T-cell (primary cell): ENCODE measurements at regions not wholly inside any gene's neighbourhood (a gene's known extent, or its start where the extent isn't known, plus 50 kb on each side); places are given as distances from the start of the nearest gene placed in this dataset.

Experiments
- ATAC-seq, 4 experiments: fragments of 200-7000 bp in 3 of 4; fragments of 150-1000 bp in 1 of 4; cut with Tn5 transposase; replicated peaks in 1 of 4; 1 replicate in 3 of 4; 2 replicates in 1 of 4; pipeline ENCODE4 v1.10.0; 2021; ENCODE audit warnings: moderate library complexity in 3 of 4, mild to moderate bottlenecking in 2 of 4, moderate number of reproducible peaks in 1 of 4
- CTCF ChIA-PET, 2 donors: fragments of 300-600 bp; sonication (Branson Sonifier 250); formaldehyde crosslinking; loops; one replicate each; lab custom pipeline; 2022; ENCODE audit warnings: antibody characterized with exemption in 2 of 2; lab: Charles Lee
- POLR2A ChIA-PET, 2 donors: fragments of 300-600 bp; sonication (Branson Sonifier 250); formaldehyde crosslinking; loops; one replicate each; lab custom pipeline; 2022; ENCODE audit warnings: antibody characterized with exemption in 2 of 2; lab: Charles Lee
- DNase-seq, 35 experiments: peaks; one replicate each; pipeline versions ENCODE4 v3.0.0 to v3.0.0-alpha.2; 2013 to 2023
- H3K27ac ChIP-seq: one replicate; pipeline ENCODE4 v1.5.1; 2013; ENCODE audit warnings: low read length
- H3K27me3 ChIP-seq, 2 experiments: replicated peaks in 1 of 2; 1 replicate in 1 of 2; 2 replicates in 1 of 2; pipeline versions ENCODE4 v1.6.1 to v1.7.0; 2013; ENCODE audit warnings: low read length in 1 of 2, mixed read lengths in 1 of 2; ENCODE audit not compliant: control insufficient read depth in 2 of 2, insufficient read depth in 2 of 2; ENCODE audit errors: extremely low read depth in 1 of 2
- H3K36me3 ChIP-seq, 2 donors: 1 replicate in 1 of 2; 2 replicates in 1 of 2; pipeline versions ENCODE4 v1.6.1 to v1.7.0; 2013; ENCODE audit warnings: low read length in 1 of 2; ENCODE audit not compliant: control insufficient read depth in 2 of 2, insufficient read depth in 1 of 2; ENCODE audit errors: extremely low read depth in 1 of 2
- H3K4me1 ChIP-seq, 2 experiments: 1 replicate in 1 of 2; 2 replicates in 1 of 2; pipeline versions ENCODE4 v1.6.1 to v1.7.0; 2013; ENCODE audit warnings: low read length in 2 of 2, mixed read lengths in 1 of 2; ENCODE audit not compliant: insufficient read depth in 2 of 2, control insufficient read depth in 1 of 2; ENCODE audit errors: extremely low read depth in 1 of 2
- H3K4me3 ChIP-seq, 2 donors: 1 replicate in 1 of 2; 2 replicates in 1 of 2; pipeline versions ENCODE4 v1.5.1 to v1.7.0; 2013; ENCODE audit warnings: mild to moderate bottlenecking in 2 of 2, low read length in 1 of 2, moderate library complexity in 1 of 2; ENCODE audit not compliant: control insufficient read depth in 1 of 2; ENCODE audit errors: extremely low read depth in 1 of 2
- H3K9me3 ChIP-seq: 2 replicates; pipeline ENCODE4 v1.7.0; 2013
- H3K27ac Mint-ChIP-seq, 2 donors: one replicate each; pipeline ENCODE4 v1.8.0; 2020 to 2021; ENCODE audit warnings: mild to moderate bottlenecking in 2 of 2, mixed read lengths in 2 of 2
- H3K27me3 Mint-ChIP-seq, 2 donors: one replicate each; pipeline ENCODE4 v1.8.0; 2021 to 2022; ENCODE audit warnings: mixed read lengths in 2 of 2
- H3K36me3 Mint-ChIP-seq: one replicate; pipeline ENCODE4 v1.8.0; 2021; ENCODE audit warnings: mixed read lengths
- H3K4me1 Mint-ChIP-seq, 3 donors: one replicate each; pipeline ENCODE4 v1.8.0; 2020 to 2022; ENCODE audit warnings: mixed read lengths in 3 of 3, mild to moderate bottlenecking in 1 of 3
- H3K4me3 Mint-ChIP-seq, 3 donors: one replicate each; pipeline ENCODE4 v1.8.0; 2020 to 2022; ENCODE audit warnings: mild to moderate bottlenecking in 3 of 3, mixed read lengths in 3 of 3, moderate library complexity in 3 of 3
- H3K9me3 Mint-ChIP-seq, 3 donors: one replicate each; pipeline ENCODE4 v1.8.0; 2020 to 2022; ENCODE audit warnings: mixed read lengths in 3 of 3
- WGBS: methylation state at CpG from one replicate; pipeline ENCODE4 v1.1.5; 2013; ENCODE audit warnings: missing lambda C conversion rate; ENCODE audit not compliant: insufficient coverage; 5-methylcytosine and 5-hydroxymethylcytosine counted together

DNA sequence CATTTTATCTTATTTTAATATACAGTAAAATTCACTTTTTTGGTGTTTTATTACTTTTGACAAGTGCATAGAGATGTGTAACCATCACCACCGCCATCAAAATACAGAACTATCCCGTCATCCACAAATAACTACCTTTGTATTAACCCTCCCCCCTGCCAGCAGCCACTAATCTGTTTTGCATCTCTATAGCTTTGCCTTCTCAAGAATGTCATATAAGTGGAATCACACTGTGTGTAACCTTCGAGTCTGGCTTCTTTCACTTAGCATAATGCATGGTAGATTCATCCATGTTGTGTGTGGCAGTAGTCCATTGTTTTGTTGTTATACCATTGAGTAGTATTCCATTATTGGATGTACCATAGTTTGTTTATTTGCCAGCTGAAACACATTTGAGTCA is 98.8 kb downstream of the BOD1 start:
- ATAC-seq (no peak), DNase-seq (no peak)
- 17% methylated on average over 1 of the region's 3 CpGs for WGBS
- no peaks in the 10 kb centered on the region for H3K9me3 ChIP-seq
- H3K4me1 ChIP-seq: no peaks in the 10 kb centered on the region
- no peaks in the 10 kb centered on the region for H3K36me3 Mint-ChIP-seq
- H3K27ac ChIP-seq: no peak overlapping the region
- H3K27me3 Mint-ChIP-seq: peaks cover 12 to 17% of the 10 kb centered on the region in 2 donors
- no peak overlapping the region for H3K27ac Mint-ChIP-seq
- peaks cover 2 to 4% of the 10 kb centered on the region in 2 experiments for H3K27me3 ChIP-seq
- ChIA-PET POLR2A (interaction anchor here in 1 of 2 donors (0.6 kb wide), 1 partner anchor 737 kb away, joined by 6 read pairs; no protein-coding TSS in a partner anchor), CTCF (no interaction called here)
- H3K4me3 Mint-ChIP-seq: no peak overlapping the region
- H3K36me3 ChIP-seq: no peaks in the 10 kb centered on the region
- H3K4me1 Mint-ChIP-seq: no peaks in the 10 kb centered on the region
- peaks cover 0 to 12% (median 4%) of the 10 kb centered on the region in 3 donors for H3K9me3 Mint-ChIP-seq
- H3K4me3 ChIP-seq: no peak overlapping the region

DNA sequence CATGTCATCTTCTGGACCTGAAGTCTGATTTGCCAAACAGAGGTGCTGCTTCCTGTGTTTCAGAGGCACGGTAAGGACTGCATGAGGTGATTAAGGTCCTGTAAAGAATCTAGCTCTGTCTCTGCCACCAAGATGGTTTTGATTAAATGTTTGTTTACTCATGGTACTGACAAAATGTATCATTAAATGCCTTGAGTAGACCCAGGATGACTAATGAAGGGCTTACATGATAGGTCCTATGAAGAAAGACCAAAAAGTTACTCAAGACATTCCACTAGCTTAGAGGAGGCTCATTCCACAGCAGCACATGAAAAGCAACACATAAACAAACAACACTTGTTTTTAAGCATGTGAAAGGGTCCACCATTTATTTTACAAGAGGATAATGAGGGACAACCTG is 100.9 kb downstream of the BOD1 start:
- POLR2A ChIA-PET: no interaction called here
- Mint-ChIP-seq H3K4me3 (no peak overlapping the region), H3K27me3 (peaks cover 23 to 24% of the 10 kb centered on the region in 2 donors), H3K27ac (no peak overlapping the region), H3K9me3 (peaks cover 0 to 6% (median 4%) of the 10 kb centered on the region in 3 donors), H3K36me3 (no peaks in the 10 kb centered on the region), H3K4me1 (no peaks in the 10 kb centered on the region)
- CTCF ChIA-PET: no interaction called here
- no peaks in the 10 kb centered on the region for H3K4me1 ChIP-seq
- 0% methylated on average over 1 of the region's 1 CpG for WGBS
- H3K9me3 ChIP-seq: no peaks in the 10 kb centered on the region
- no peak overlapping the region for H3K27ac ChIP-seq
- no peaks in the 10 kb centered on the region for H3K36me3 ChIP-seq
- peaks cover 6 to 9% of the 10 kb centered on the region in 2 experiments for H3K27me3 ChIP-seq
- H3K4me3 ChIP-seq: no peak overlapping the region
- DNase-seq (no peak), ATAC-seq (no peak)

DNA sequence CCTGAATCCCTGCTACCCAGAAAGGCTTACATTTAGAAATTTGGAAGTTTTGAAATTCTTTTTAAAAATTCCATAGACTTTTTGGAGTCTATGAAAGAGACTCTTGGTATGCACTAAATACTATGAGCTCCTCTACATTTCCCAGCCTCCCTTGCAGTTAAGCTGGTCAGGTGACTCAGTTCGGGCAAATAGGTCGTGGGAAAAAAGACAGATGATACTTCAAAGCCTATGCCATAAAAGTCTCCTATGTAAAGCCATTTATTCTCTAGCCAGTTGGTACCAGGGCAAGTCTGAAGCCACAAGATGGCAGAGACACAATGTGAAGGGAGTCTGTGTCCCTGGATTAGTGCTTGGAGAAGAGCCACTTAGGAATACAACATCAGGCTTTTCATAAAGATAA is 101.8 kb downstream of the BOD1 start:
- Mint-ChIP-seq H3K27me3 (peaks cover 21 to 23% of the 10 kb centered on the region in 2 donors), H3K27ac (no peak overlapping the region), H3K9me3 (peaks cover 0 to 4% (median 3%) of the 10 kb centered on the region in 3 donors), H3K4me1 (no peaks in the 10 kb centered on the region), H3K36me3 (no peaks in the 10 kb centered on the region), H3K4me3 (no peak overlapping the region)
- Histone ChIP-seq H3K27ac (no peak overlapping the region), H3K9me3 (no peaks in the 10 kb centered on the region), H3K27me3 (peaks cover 6 to 9% of the 10 kb centered on the region in 2 experiments), H3K4me3 (no peak overlapping the region), H3K36me3 (no peaks in the 10 kb centered on the region), H3K4me1 (no peaks in the 10 kb centered on the region)
- POLR2A ChIA-PET: interaction anchor here in 1 of 2 donors (0.6 kb wide), 1 partner anchor 86 kb away, joined by 9 read pairs; no protein-coding TSS in a partner anchor
- no peak for ATAC-seq
- no CpG with 5 or more reads among the region's 2 CpGs for WGBS
- CTCF ChIA-PET: no interaction called here
- no peak for DNase-seq

GRCh38 chr5:173513521-173513991 is 102.9 kb downstream of the BOD1 start:
- peaks cover 6% of the 10 kb centered on the region in 2 experiments for H3K27me3 ChIP-seq
- no peaks in the 10 kb centered on the region for H3K36me3 ChIP-seq
- Mint-ChIP-seq H3K36me3 (no peaks in the 10 kb centered on the region), H3K27ac (no peak overlapping the region), H3K4me1 (no peaks in the 10 kb centered on the region), H3K4me3 (no peak overlapping the region), H3K27me3 (peaks cover 16 to 19% of the 10 kb centered on the region in 2 donors), H3K9me3 (peaks cover 0 to 4% (median 0%) of the 10 kb centered on the region in 3 donors)
- H3K9me3 ChIP-seq: no peaks in the 10 kb centered on the region
- no peaks in the 10 kb centered on the region for H3K4me1 ChIP-seq
- POLR2A ChIA-PET: no interaction called here
- CTCF ChIA-PET: no interaction called here
- ATAC-seq (no peak), DNase-seq (no peak)
- no peak overlapping the region for H3K4me3 ChIP-seq
- H3K27ac ChIP-seq: no peak overlapping the region

GRCh38 chr5:173512637-173513435 is 103.6 kb downstream of the BOD1 start:
- Mint-ChIP-seq H3K9me3 (peaks cover 0 to 3% (median 0%) of the 10 kb centered on the region in 3 donors), H3K4me3 (no peak overlapping the region), H3K27me3 (peaks cover 15 to 17% of the 10 kb centered on the region in 2 donors), H3K4me1 (no peaks in the 10 kb centered on the region), H3K36me3 (no peaks in the 10 kb centered on the region), H3K27ac (no peak overlapping the region)
- H3K9me3 ChIP-seq: no peaks in the 10 kb centered on the region
- ChIA-PET CTCF (no interaction called here), POLR2A (no interaction called here)
- H3K4me1 ChIP-seq: no peaks in the 10 kb centered on the region
- DNase-seq: no peak
- no peak for ATAC-seq
- peaks cover 6% of the 10 kb centered on the region in 2 experiments for H3K27me3 ChIP-seq
- H3K4me3 ChIP-seq: no peak overlapping the region
- no peak overlapping the region for H3K27ac ChIP-seq
- no peaks in the 10 kb centered on the region for H3K36me3 ChIP-seq
- WGBS: 24% methylated on average over 4 of the region's 5 CpGs

GRCh38 chr5:173509060-173509459 is 107.4 kb downstream of the BOD1 start:
- H3K4me3 Mint-ChIP-seq: no peak overlapping the region

More at GRCh38 chr5:173509060-173509459, 107.4 kb downstream of the BOD1 start:
- Histone ChIP-seq H3K4me3 (no peak overlapping the region), H3K9me3 (no peaks in the 10 kb centered on the region), H3K4me1 (no peaks in the 10 kb centered on the region), H3K27me3 (peaks cover 4 to 6% of the 10 kb centered on the region in 2 experiments), H3K27ac (no peak overlapping the region), H3K36me3 (no peaks in the 10 kb centered on the region)
- WGBS: no CpG with 5 or more reads among the region's 3 CpGs
- ChIA-PET CTCF (no interaction called here), POLR2A (no interaction called here)
- no peak for DNase-seq
- Mint-ChIP-seq H3K9me3 (peaks cover 0 to 4% (median 0%) of the 10 kb centered on the region in 3 donors), H3K36me3 (no peaks in the 10 kb centered on the region), H3K4me1 (no peaks in the 10 kb centered on the region), H3K27me3 (peaks cover 14 to 15% of the 10 kb centered on the region in 2 donors), H3K27ac (no peak overlapping the region)
- no peak for ATAC-seq
